ENCODE measurements at regions not wholly inside any gene's neighbourhood (a gene's known extent, or its start where the extent isn't known, plus 50 kb on each side); places are given as distances from the start of the nearest gene placed in this dataset.

GRCh38 chr10:14449293-14449815, 118.6 kb upstream of the FRMD4A start:
- H3K36me3 ChIP-seq (ENCODE audit: control insufficient read depth, insufficient read depth, low read length): no peaks in the 10 kb centered on the region
- peaks cover 9% of the 10 kb centered on the region for H3K4me1 ChIP-seq (ENCODE audit: control insufficient read depth, insufficient read depth, low read length)
- H3K27me3 ChIP-seq (ENCODE audit: control insufficient read depth, insufficient read depth, low read length): no peaks in the 10 kb centered on the region
- no peaks in the 10 kb centered on the region for H3K9me3 ChIP-seq (replicated peaks; ENCODE audit: control insufficient read depth, low read depth, low read length)
- no peak overlapping the region for H3K27ac ChIP-seq (ENCODE audit: low read length)
- 94% methylated on average over 3 of the region's 3 CpGs for WGBS (ENCODE audit: insufficient coverage)
- no peak overlapping the region for H3K4me3 ChIP-seq (ENCODE audit: low read length)
- DNase-seq: no peak

GRCh38 chr10:14448197-14448990, 117.7 kb upstream of the FRMD4A start:
- H3K27me3 ChIP-seq (ENCODE audit: control insufficient read depth, insufficient read depth, low read length): no peaks in the 10 kb centered on the region
- DNase-seq: peak; percentile 28
- WGBS (ENCODE audit: insufficient coverage): 48% methylated on average over 10 of the region's 12 CpGs

GRCh38 chr10:14447094-14447839, 116.5 kb upstream of the FRMD4A start:
- peaks cover 9% of the 10 kb centered on the region for H3K4me1 ChIP-seq (ENCODE audit: control insufficient read depth, insufficient read depth, low read length)
- WGBS (ENCODE audit: insufficient coverage): 100% methylated on average over 1 of the region's 10 CpGs
- H3K27me3 ChIP-seq (ENCODE audit: control insufficient read depth, insufficient read depth, low read length): no peaks in the 10 kb centered on the region
- no peaks in the 10 kb centered on the region for H3K9me3 ChIP-seq (replicated peaks; ENCODE audit: control insufficient read depth, low read depth, low read length)
- H3K4me3 ChIP-seq (ENCODE audit: low read length): no peak overlapping the region
- DNase-seq: no peak
- H3K27ac ChIP-seq (ENCODE audit: low read length): no peak overlapping the region
- no peaks in the 10 kb centered on the region for H3K36me3 ChIP-seq (ENCODE audit: control insufficient read depth, insufficient read depth, low read length)

More at GRCh38 chr10:14448197-14448990, 117.7 kb upstream of the FRMD4A start:
- Histone ChIP-seq H3K27ac (ENCODE audit: low read length) (no peak overlapping the region), H3K4me1 (ENCODE audit: control insufficient read depth, insufficient read depth, low read length) (peaks cover 9% of the 10 kb centered on the region), H3K9me3 (replicated peaks; ENCODE audit: control insufficient read depth, low read depth, low read length) (no peaks in the 10 kb centered on the region), H3K36me3 (ENCODE audit: control insufficient read depth, insufficient read depth, low read length) (no peaks in the 10 kb centered on the region), H3K4me3 (ENCODE audit: low read length) (no peak overlapping the region)

GRCh38 chr10:14439451-14440259, 108.9 kb upstream of the FRMD4A start:
- no peaks in the 10 kb centered on the region for H3K9me3 ChIP-seq (replicated peaks; ENCODE audit: control insufficient read depth, low read depth, low read length)
- H3K4me1 ChIP-seq (ENCODE audit: control insufficient read depth, insufficient read depth, low read length): peaks cover 2% of the 10 kb centered on the region
- no peak overlapping the region for H3K27ac ChIP-seq (ENCODE audit: low read length)
- no peaks in the 10 kb centered on the region for H3K27me3 ChIP-seq (ENCODE audit: control insufficient read depth, insufficient read depth, low read length)
- WGBS (ENCODE audit: insufficient coverage): 89% methylated on average over 3 of the region's 8 CpGs
- no peak overlapping the region for H3K4me3 ChIP-seq (ENCODE audit: low read length)
- DNase-seq: peak; percentile 27
- no peaks in the 10 kb centered on the region for H3K36me3 ChIP-seq (ENCODE audit: control insufficient read depth, insufficient read depth, low read length)

GRCh38 chr10:14438576-14438975, 107.9 kb upstream of the FRMD4A start:
- Histone ChIP-seq H3K4me1 (ENCODE audit: control insufficient read depth, insufficient read depth, low read length) (peaks cover 2% of the 10 kb centered on the region), H3K27me3 (ENCODE audit: control insufficient read depth, insufficient read depth, low read length) (no peaks in the 10 kb centered on the region), H3K9me3 (replicated peaks; ENCODE audit: control insufficient read depth, low read depth, low read length) (no peaks in the 10 kb centered on the region), H3K27ac (ENCODE audit: low read length) (no peak overlapping the region), H3K4me3 (ENCODE audit: low read length) (no peak overlapping the region), H3K36me3 (ENCODE audit: control insufficient read depth, insufficient read depth, low read length) (no peaks in the 10 kb centered on the region)
- no peak for DNase-seq
- WGBS (ENCODE audit: insufficient coverage): 83% methylated on average over 3 of the region's 7 CpGs

GRCh38 chr10:14438057-14438456, 107.3 kb upstream of the FRMD4A start:
- Histone ChIP-seq H3K4me1 (ENCODE audit: control insufficient read depth, insufficient read depth, low read length) (peaks cover 2% of the 10 kb centered on the region), H3K27me3 (ENCODE audit: control insufficient read depth, insufficient read depth, low read length) (no peaks in the 10 kb centered on the region), H3K4me3 (ENCODE audit: low read length) (no peak overlapping the region), H3K9me3 (replicated peaks; ENCODE audit: control insufficient read depth, low read depth, low read length) (no peaks in the 10 kb centered on the region), H3K27ac (ENCODE audit: low read length) (no peak overlapping the region), H3K36me3 (ENCODE audit: control insufficient read depth, insufficient read depth, low read length) (no peaks in the 10 kb centered on the region)
- no peak for DNase-seq
- no CpG with 5 or more reads among the region's 1 CpG for WGBS (ENCODE audit: insufficient coverage)

- Histone ChIP-seq H3K9me3 (replicated peaks; ENCODE audit: control insufficient read depth, low read depth, low read length) (no peaks in the 10 kb centered on the region), H3K4me1 (ENCODE audit: control insufficient read depth, insufficient read depth, low read length) (peaks cover 2% of the 10 kb centered on the region), H3K27me3 (ENCODE audit: control insufficient read depth, insufficient read depth, low read length) (no peaks in the 10 kb centered on the region), H3K4me3 (ENCODE audit: low read length) (no peak overlapping the region), H3K36me3 (ENCODE audit: control insufficient read depth, insufficient read depth, low read length) (no peaks in the 10 kb centered on the region), H3K27ac (ENCODE audit: low read length) (no peak overlapping the region)
- no peak for DNase-seq
- 70% methylated on average over 3 of the region's 7 CpGs for WGBS (ENCODE audit: insufficient coverage)
Observed at GRCh38 chr10:14435976-14436632, 105.4 kb upstream of the FRMD4A start.

GRCh38 chr10:14433147-14433546, 102.4 kb upstream of the FRMD4A start:
- no CpG with 5 or more reads among the region's 2 CpGs for WGBS (ENCODE audit: insufficient coverage)
- no peaks in the 10 kb centered on the region for H3K4me1 ChIP-seq (ENCODE audit: control insufficient read depth, insufficient read depth, low read length)
- no peak overlapping the region for H3K4me3 ChIP-seq (ENCODE audit: low read length)
- H3K9me3 ChIP-seq (replicated peaks; ENCODE audit: control insufficient read depth, low read depth, low read length): no peaks in the 10 kb centered on the region
- DNase-seq: no peak
- H3K27ac ChIP-seq (ENCODE audit: low read length): no peak overlapping the region
- no peaks in the 10 kb centered on the region for H3K36me3 ChIP-seq (ENCODE audit: control insufficient read depth, insufficient read depth, low read length)
- no peaks in the 10 kb centered on the region for H3K27me3 ChIP-seq (ENCODE audit: control insufficient read depth, insufficient read depth, low read length)

GRCh38 chr10:14431868-14432267, 101.1 kb upstream of the FRMD4A start:
- Histone ChIP-seq H3K4me3 (ENCODE audit: low read length) (no peak overlapping the region), H3K4me1 (ENCODE audit: control insufficient read depth, insufficient read depth, low read length) (no peaks in the 10 kb centered on the region), H3K9me3 (replicated peaks; ENCODE audit: control insufficient read depth, low read depth, low read length) (peaks cover under 1% of the 10 kb centered on the region), H3K27me3 (ENCODE audit: control insufficient read depth, insufficient read depth, low read length) (no peaks in the 10 kb centered on the region), H3K36me3 (ENCODE audit: control insufficient read depth, insufficient read depth, low read length) (no peaks in the 10 kb centered on the region), H3K27ac (ENCODE audit: low read length) (no peak overlapping the region)
- no CpG with 5 or more reads among the region's 4 CpGs for WGBS (ENCODE audit: insufficient coverage)
- no peak for DNase-seq

Measured in muscle of leg (tissue), 3 donors.